Hematopoietic multipotent progenitor cell (in vitro differentiated cells): ENCODE measurements at regions not wholly inside any gene's neighbourhood (a gene's known extent, or its start where the extent isn't known, plus 50 kb on each side); places are given as distances from the start of the nearest gene placed in this dataset.
A peak's percentile ranks its signal among the peaks of the same experiment; 100 is the strongest.
"Not testable (repeated sequence)": the region's sequence is repeated elsewhere in the genome, so short reads cannot be mapped to it uniquely, and the experiment has no call there.

Source experiments
- DNase-seq, 3 donors: peaks; one replicate each; pipeline ENCODE4 v3.0.0-alpha.2; 2011 to 2015; ENCODE audit warnings: low read depth in 2 of 3, low spot score in 2 of 3

- not testable (repeated sequence) for DNase-seq
Measured at GRCh38 chr22:42183461-42184059, 53.0 kb upstream of the CYP2D6 start.

DNA sequence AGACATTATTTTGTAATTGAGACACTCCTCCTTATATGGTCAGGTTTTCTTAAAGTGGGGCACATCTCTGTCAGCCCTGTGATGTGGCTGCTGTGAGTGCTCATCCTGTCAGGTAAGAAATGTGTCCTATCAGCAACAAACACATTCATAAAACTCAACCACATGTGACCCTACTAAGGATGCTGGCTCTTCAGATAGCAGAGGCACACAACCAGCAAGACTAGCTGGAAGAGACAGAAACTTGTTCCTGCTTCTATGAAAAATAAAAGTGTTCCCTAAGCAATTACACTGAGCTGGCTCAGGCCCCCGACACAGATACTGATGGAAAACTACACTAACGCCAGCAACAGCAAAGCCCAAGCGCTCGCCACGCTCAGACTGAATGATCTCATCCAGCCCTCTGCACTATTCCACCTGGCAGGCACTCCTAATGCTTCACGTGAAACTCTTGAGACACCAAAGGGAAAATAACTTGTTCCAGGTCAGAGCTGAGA is 49.8 kb upstream of the CYP2D6 start:
- peak; percentile 29 to 60 (median 33) for DNase-seq
